HepG2 (cell line): ENCODE measurements at regions not wholly inside any gene's neighbourhood (a gene's known extent, or its start where the extent isn't known, plus 50 kb on each side); places are given as distances from the start of the nearest gene placed in this dataset.

Experiments
- CBX1 ChIP-seq: IDR thresholded peaks from one replicate; pipeline ENCODE4 v1.6.1; 2016; ENCODE audit warnings: antibody characterized with exemption, low read depth
- GTF2F1 ChIP-seq: fragments of 150-350 bp; IDR thresholded peaks from 2 replicates; pipeline ENCODE4 v1.6.1; 2014; ENCODE audit warnings: low read length
- ISX ChIP-seq: sonication (generic); formaldehyde crosslinking; conservative IDR thresholded peaks from 2 replicates; pipeline ENCODE4 v1.5.0; 2020; ENCODE audit warnings: missing genetic modification reagents
- JDP2 ChIP-seq: sonication (generic); formaldehyde crosslinking; IDR thresholded peaks from 2 replicates; pipeline ENCODE4 v1.8.1; 2022; ENCODE audit warnings: missing genetic modification reagents, borderline replicate concordance
- MED1 ChIP-seq: sonication (generic); formaldehyde crosslinking; IDR thresholded peaks from 2 replicates; pipeline ENCODE4 v1.4.0; 2020; ENCODE audit warnings: missing genetic modification reagents
- ZBTB4 ChIP-seq: sonication (generic); formaldehyde crosslinking; IDR thresholded peaks from 2 replicates; pipeline ENCODE4 v1.4.0; 2020; ENCODE audit warnings: missing genetic modification reagents, mild to moderate bottlenecking, borderline replicate concordance
- ZNF124 ChIP-seq: sonication (generic); formaldehyde crosslinking; IDR thresholded peaks from 2 replicates; pipeline ENCODE4 v1.4.0; 2020; ENCODE audit warnings: missing genetic modification reagents
- ZNF232 ChIP-seq: sonication (generic); formaldehyde crosslinking; IDR thresholded peaks from 2 replicates; pipeline ENCODE4 v1.4.0; 2020; ENCODE audit warnings: missing genetic modification reagents, borderline replicate concordance
- TF ChIP-seq, protein P1 (sequence below): sonication (generic); formaldehyde crosslinking; IDR thresholded peaks from 2 replicates; pipeline ENCODE4 v1.5.0; 2020; ENCODE audit warnings: mild to moderate bottlenecking, missing genetic modification reagents, borderline replicate concordance

GRCh38 chr21:38927776-38928175 is 122.0 kb downstream of the ETS2 start (continued):
- TF ChIP-seq ZBTB4 (no peak), GTF2F1 (no peak), MED1 (CRISPR knock-in tag) (no peak), ISX (CRISPR knock-in tag) (no peak), ZNF232 (CRISPR knock-in tag) (no peak), ZNF124 (no peak), CBX1 (no peak), JDP2 (no peak)
- TF ChIP-seq, protein P1, sequence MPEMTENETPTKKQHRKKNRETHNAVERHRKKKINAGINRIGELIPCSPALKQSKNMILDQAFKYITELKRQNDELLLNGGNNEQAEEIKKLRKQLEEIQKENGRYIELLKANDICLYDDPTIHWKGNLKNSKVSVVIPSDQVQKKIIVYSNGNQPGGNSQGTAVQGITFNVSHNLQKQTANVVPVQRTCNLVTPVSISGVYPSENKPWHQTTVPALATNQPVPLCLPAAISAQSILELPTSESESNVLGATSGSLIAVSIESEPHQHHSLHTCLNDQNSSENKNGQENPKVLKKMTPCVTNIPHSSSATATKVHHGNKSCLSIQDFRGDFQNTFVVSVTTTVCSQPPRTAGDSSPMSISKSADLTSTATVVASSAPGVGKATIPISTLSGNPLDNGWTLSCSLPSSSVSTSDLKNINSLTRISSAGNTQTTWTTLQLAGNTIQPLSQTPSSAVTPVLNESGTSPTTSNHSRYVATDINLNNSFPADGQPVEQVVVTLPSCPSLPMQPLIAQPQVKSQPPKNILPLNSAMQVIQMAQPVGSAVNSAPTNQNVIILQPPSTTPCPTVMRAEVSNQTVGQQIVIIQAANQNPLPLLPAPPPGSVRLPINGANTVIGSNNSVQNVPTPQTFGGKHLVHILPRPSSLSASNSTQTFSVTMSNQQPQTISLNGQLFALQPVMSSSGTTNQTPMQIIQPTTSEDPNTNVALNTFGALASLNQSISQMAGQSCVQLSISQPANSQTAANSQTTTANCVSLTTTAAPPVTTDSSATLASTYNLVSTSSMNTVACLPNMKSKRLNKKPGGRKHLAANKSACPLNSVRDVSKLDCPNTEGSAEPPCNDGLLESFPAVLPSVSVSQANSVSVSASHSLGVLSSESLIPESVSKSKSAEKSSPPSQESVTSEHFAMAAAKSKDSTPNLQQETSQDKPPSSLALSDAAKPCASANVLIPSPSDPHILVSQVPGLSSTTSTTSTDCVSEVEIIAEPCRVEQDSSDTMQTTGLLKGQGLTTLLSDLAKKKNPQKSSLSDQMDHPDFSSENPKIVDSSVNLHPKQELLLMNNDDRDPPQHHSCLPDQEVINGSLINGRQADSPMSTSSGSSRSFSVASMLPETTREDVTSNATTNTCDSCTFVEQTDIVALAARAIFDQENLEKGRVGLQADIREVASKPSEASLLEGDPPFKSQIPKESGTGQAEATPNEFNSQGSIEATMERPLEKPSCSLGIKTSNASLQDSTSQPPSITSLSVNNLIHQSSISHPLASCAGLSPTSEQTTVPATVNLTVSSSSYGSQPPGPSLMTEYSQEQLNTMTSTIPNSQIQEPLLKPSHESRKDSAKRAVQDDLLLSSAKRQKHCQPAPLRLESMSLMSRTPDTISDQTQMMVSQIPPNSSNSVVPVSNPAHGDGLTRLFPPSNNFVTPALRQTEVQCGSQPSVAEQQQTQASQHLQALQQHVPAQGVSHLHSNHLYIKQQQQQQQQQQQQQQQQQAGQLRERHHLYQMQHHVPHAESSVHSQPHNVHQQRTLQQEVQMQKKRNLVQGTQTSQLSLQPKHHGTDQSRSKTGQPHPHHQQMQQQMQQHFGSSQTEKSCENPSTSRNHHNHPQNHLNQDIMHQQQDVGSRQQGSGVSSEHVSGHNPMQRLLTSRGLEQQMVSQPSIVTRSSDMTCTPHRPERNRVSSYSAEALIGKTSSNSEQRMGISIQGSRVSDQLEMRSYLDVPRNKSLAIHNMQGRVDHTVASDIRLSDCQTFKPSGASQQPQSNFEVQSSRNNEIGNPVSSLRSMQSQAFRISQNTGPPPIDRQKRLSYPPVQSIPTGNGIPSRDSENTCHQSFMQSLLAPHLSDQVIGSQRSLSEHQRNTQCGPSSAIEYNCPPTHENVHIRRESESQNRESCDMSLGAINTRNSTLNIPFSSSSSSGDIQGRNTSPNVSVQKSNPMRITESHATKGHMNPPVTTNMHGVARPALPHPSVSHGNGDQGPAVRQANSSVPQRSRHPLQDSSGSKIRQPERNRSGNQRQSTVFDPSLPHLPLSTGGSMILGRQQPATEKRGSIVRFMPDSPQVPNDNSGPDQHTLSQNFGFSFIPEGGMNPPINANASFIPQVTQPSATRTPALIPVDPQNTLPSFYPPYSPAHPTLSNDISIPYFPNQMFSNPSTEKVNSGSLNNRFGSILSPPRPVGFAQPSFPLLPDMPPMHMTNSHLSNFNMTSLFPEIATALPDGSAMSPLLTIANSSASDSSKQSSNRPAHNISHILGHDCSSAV: no peak
- TF ChIP-seq, all 625 proteins: peak for 0
